AG04449 (cell line): ENCODE measurements at regions not wholly inside any gene's neighbourhood (a gene's known extent, or its start where the extent isn't known, plus 50 kb on each side); places are given as distances from the start of the nearest gene placed in this dataset.
"Not testable (repeated sequence)": the region's sequence is repeated elsewhere in the genome, so short reads cannot be mapped to it uniquely, and the experiment has no call there.

ENCODE experiments used
- CTCF ChIA-PET: fragments of 350-600 bp; formaldehyde crosslinking; extraction: SDS; loops from one replicate; lab custom pipeline; 2021; ENCODE audit warnings: antibody characterized with exemption; lab: Yijun Ruan, JAX
- POLR2A ChIA-PET: fragments of 400-600, 350-600 bp; formaldehyde crosslinking; extraction: SDS; loops from one replicate; lab custom pipeline; 2020; ENCODE audit warnings: antibody characterized with exemption, inconsistent platforms; lab: Yijun Ruan, JAX
- DNase-seq: peaks from one replicate; pipeline ENCODE4 v3.0.0-alpha.2; 2010; ENCODE audit warnings: low read depth, low spot score
- H3K4me3 ChIP-seq: 2 replicates; pipeline ENCODE4 v1.5.1; 2011; ENCODE audit warnings: low read depth, mild to moderate bottlenecking, control low read depth, low read length
- CTCF ChIP-seq: IDR thresholded peaks from one replicate; pipeline ENCODE4 v1.5.1; 2011; ENCODE audit warnings: mild to moderate bottlenecking, moderate library complexity, low read length, control low read depth, inconsistent platforms; ENCODE audit not compliant: insufficient read depth; ENCODE audit errors: missing control alignments

- no peak for TF ChIP-seq CTCF
- no peak overlapping the region for H3K4me3 ChIP-seq
- POLR2A ChIA-PET: no interaction called here
- CTCF ChIA-PET: interaction anchor here (1.0 to 1.9 kb wide), 2 partner anchors 8 to 19 kb away, joined by 3 to 12 read pairs; no protein-coding TSS in a partner anchor
- DNase-seq: no peak
Observed at GRCh38 chr11:121917482-121917881, 198.5 kb downstream of the BLID start.

GRCh38 chr11:121914508-121915059 is 201.4 kb downstream of the BLID start:
- POLR2A ChIA-PET: no interaction called here
- DNase-seq: no peak
- no peak for TF ChIP-seq CTCF
- no peak overlapping the region for H3K4me3 ChIP-seq
- CTCF ChIA-PET: interaction anchor here (1.8 kb wide), 1 partner anchor 11 kb away, joined by 3 read pairs; no protein-coding TSS in a partner anchor

DNA sequence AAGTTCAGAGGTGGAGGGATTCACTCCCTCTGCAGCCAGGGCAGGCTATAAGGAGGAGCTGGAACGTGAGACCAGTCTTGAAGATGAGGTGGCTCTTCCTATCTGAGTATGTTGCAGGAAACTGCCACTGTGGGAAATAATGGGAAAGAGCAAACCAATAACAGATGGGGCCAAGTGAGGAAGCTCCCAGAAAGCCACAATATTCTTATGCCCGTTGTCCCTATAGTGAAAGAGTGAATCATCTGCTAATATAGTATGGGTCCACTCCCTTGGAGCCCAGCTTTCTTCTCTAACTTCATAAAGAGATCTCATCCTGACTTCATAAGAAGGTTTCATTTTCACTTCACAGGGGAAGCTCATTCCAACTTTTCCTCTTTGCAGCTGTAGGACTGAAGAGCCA is 206.4 kb downstream of the BLID start:
- peak overlapping the region; percentile 20; the same call in 1 of the 2 replicates for H3K4me3 ChIP-seq

GRCh38 chr11:121907379-121907778 is 208.6 kb downstream of the BLID start:
- POLR2A ChIA-PET: no interaction called here
- TF ChIP-seq CTCF: no peak

More for the DNA sequence above, 206.4 kb downstream of the BLID start:
- ChIA-PET CTCF (interaction anchor here (1.1 kb wide), 1 partner anchor 19 kb away, joined by 5 read pairs; no protein-coding TSS in a partner anchor), POLR2A (interaction anchor here (0.6 to 1.5 kb wide), 4 partner anchors 11 to 265 kb away, joined by 3 to 5 read pairs (median 4); no protein-coding TSS in a partner anchor)
- no peak for TF ChIP-seq CTCF
- no peak for DNase-seq

GRCh38 chr11:121904148-121904547 is 211.9 kb downstream of the BLID start:
- POLR2A ChIA-PET: no interaction called here
- CTCF ChIA-PET: interaction anchor here (1.3 kb wide), 1 partner anchor 11 kb away, joined by 3 read pairs; no protein-coding TSS in a partner anchor
- no peak overlapping the region for H3K4me3 ChIP-seq
- DNase-seq: no peak
- TF ChIP-seq CTCF: no peak

More at GRCh38 chr11:121907379-121907778, 208.6 kb downstream of the BLID start:
- CTCF ChIA-PET: no interaction called here
- no peak for DNase-seq
- no peak overlapping the region for H3K4me3 ChIP-seq

GRCh38 chr11:121901886-121902285 is 214.1 kb downstream of the BLID start:
- no peak for TF ChIP-seq CTCF
- CTCF ChIA-PET: no interaction called here
- H3K4me3 ChIP-seq: no peak overlapping the region
- POLR2A ChIA-PET: no interaction called here
- no peak for DNase-seq

DNA sequence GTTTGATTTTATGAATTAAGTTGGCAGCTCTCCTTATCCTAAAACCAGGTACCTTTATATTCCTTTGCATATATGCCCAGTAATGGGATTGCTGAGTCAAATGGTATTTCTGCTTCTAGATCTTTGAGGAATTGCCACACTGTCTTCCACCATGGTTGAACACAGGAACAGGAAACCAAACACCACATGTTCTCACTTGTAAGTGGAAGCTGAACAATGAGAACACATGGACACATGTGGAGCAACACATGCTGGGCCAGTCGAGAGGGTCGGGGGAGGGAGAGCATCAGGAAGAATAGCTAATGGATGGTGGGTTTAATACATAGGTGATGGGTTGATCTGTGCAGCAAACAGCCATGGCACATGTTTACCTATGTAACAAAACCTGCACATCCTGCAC is 214.6 kb downstream of the BLID start:
- DNase-seq, POLR2A ChIA-PET, H3K4me3 ChIP-seq, CTCF ChIA-PET: not testable (repeated sequence)
